Activated T-cell treated with anti-CD3 and anti-CD28 coated beads, Interleukin-2, amount 50 U/mL, for 72 hours (primary cell): ENCODE measurements at regions not wholly inside any gene's neighbourhood (a gene's known extent, or its start where the extent isn't known, plus 50 kb on each side); places are given as distances from the start of the nearest gene placed in this dataset.

Experiments
- ATAC-seq, 2 donors: fragments of 150-1000 bp; cut with Tn5 transposase; replicated peaks in 1 of 2; 2 replicates each; pipeline ENCODE4 v1.10.0; 2021; ENCODE audit warnings: moderate library complexity in 2 of 2, mild to moderate bottlenecking in 1 of 2
- DNase-seq, 2 donors: peaks; one replicate each; pipeline ENCODE4 v3.0.0; 2021 to 2022; ENCODE audit warnings: mixed read lengths in 1 of 2
- H3K27ac Mint-ChIP-seq: one replicate; pipeline ENCODE4 v1.8.0; 2022; ENCODE audit warnings: mild to moderate bottlenecking, moderate library complexity, mixed read lengths
- H3K27me3 Mint-ChIP-seq: one replicate; pipeline ENCODE4 v1.8.0; 2022; ENCODE audit warnings: low read depth, mixed read lengths
- H3K36me3 Mint-ChIP-seq, 2 donors: one replicate each; pipeline ENCODE4 v1.8.0; 2022; ENCODE audit warnings: mixed read lengths in 2 of 2, mild to moderate bottlenecking in 1 of 2; ENCODE audit not compliant: insufficient read depth in 2 of 2
- H3K4me1 Mint-ChIP-seq: one replicate; pipeline ENCODE4 v1.8.0; 2022; ENCODE audit warnings: low read depth, mixed read lengths
- H3K4me3 Mint-ChIP-seq, 2 donors: one replicate each; pipeline ENCODE4 v1.8.0; 2022; ENCODE audit warnings: mild to moderate bottlenecking in 2 of 2, mixed read lengths in 2 of 2, moderate library complexity in 2 of 2
- H3K9me3 Mint-ChIP-seq, 2 donors: one replicate each; pipeline ENCODE4 v1.8.0; 2022; ENCODE audit warnings: mixed read lengths in 2 of 2

DNA sequence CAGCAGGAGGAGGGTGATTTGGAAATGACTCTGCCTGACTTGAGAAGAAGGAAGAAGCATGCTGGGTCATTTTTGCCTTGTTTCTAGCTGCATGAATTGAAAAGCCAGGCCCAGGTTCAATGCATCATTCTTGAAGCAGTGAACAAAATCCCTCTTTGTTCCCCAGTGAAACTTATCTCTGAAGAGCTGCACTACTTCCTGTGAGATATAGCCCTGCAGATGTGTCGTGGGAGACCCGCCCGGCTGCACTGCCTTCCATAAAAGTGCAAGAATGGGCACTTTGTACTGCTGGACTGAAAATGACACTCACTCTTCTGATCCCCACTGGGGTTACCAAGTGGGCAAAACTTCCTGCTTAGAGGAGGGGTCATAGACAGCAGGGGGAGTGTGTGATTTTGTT lies 249.2 kb upstream of the NFIA start:
- Mint-ChIP-seq H3K4me3 (no peak overlapping the region), H3K36me3 (no peaks in the 10 kb centered on the region), H3K4me1 (no peaks in the 10 kb centered on the region), H3K27ac (no peak overlapping the region), H3K9me3 (peaks cover 0 to 2% of the 10 kb centered on the region in 2 donors), H3K27me3 (peaks cover 21% of the 10 kb centered on the region)
- no peak for DNase-seq
- no peak for ATAC-seq

DNA sequence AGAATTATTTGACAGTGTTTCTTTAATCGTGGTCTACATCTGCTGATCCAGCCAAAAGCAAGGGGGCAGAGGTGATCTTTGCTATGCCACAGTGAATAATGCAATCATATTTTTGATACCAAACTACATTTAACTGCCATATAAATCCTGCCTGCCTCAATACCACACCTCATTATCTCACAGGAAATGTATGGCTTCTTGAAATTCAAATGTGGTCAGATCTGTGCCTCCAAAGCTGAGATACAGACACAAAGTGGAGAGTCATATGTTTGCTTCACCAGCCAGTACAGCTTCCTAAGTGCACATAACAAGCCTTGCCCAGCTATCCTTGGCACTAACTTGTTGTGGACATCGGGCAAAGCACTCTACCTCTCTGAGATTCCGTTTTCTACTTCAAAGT lies 250.0 kb upstream of the NFIA start:
- Mint-ChIP-seq H3K36me3 (no peaks in the 10 kb centered on the region), H3K4me1 (no peaks in the 10 kb centered on the region), H3K9me3 (peaks cover 0 to 2% of the 10 kb centered on the region in 2 donors), H3K4me3 (no peak overlapping the region), H3K27ac (no peak overlapping the region), H3K27me3 (peaks cover 21% of the 10 kb centered on the region)
- no peak for ATAC-seq
- no peak for DNase-seq

DNA sequence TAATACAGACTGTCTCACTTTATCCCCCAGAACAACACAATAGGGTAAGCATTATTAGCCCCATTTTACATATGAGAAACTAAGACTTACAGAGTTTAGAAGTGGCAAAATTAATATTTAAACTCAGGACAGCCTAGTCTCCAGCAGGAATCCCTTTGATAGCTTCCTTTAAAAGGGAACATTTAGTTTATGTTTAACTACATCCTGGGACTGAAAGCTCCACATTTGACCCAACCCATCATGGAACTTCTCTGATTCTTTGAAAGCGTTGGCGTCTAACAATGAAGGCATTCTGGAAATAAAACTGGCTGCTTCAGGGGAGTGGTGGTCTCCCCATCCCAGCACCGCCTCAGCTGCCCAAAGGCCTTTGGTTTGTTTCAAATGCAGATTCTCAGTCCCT lies 250.6 kb upstream of the NFIA start:
- H3K27ac Mint-ChIP-seq = no peak overlapping the region
- H3K36me3 Mint-ChIP-seq = no peaks in the 10 kb centered on the region
- H3K27me3 Mint-ChIP-seq = peaks cover 21% of the 10 kb centered on the region
- H3K9me3 Mint-ChIP-seq = peaks cover 0 to 2% of the 10 kb centered on the region in 2 donors
- H3K4me1 Mint-ChIP-seq = no peaks in the 10 kb centered on the region
- DNase-seq (no peak), ATAC-seq (no peak)
- no peak overlapping the region for H3K4me3 Mint-ChIP-seq

DNA sequence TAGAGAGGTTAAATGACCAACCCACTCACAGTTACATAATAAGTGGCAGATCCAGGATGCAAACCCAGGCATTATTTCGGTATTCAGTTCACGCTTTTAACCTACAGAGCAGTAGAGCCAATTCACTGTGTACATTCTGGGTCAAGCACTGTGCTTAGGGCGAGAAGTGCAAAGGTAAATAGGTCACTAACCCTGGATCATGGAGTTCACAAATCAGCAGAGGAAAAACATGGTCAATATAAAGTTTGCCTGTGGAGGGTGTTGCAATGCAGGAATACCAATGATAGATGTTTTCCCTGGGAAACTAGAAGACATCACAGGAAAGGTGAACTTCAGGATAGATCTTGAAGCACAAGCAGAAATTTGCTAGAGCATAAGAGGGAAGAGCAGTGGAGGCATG lies 253.4 kb upstream of the NFIA start:
- peaks cover 21% of the 10 kb centered on the region for H3K27me3 Mint-ChIP-seq

DNA sequence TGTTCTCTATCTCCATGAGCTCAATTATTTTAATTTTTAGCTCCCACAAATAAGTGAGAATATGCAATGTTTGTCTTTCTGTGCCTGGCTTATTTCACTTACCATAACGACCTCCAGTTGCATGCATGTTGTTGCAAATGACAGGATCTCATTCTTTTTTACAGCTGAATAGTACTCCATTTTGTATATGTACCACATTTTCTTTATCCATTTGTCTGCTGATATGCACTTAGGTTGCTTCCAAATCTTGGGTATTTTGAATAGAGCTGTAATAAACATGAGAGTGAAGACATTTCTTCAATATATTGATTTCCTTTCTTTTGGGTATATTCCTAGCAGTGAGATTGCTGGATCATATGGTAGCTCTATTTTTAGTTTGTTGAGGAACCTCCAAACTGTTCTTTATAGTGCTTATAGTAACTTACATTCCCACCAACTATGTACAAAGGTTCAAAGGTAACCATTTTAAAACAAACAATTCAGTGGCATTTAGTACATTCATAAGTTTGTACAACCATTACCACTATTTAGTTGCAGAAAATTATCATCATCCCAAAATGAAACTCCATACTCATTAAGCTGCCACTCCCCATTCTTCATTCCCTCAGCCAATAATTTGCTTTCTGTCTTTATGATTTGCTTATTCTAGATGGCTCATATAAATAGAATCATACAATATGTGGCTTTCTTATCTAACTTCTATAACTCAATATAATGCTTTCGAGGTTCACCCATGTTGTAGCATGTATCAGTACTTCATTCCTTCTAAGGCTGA lies 255.9 kb upstream of the NFIA start:
- no peak overlapping the region for H3K4me3 Mint-ChIP-seq
- no peaks in the 10 kb centered on the region for H3K4me1 Mint-ChIP-seq
- DNase-seq = no peak
- no peaks in the 10 kb centered on the region for H3K36me3 Mint-ChIP-seq
- peaks cover 8% of the 10 kb centered on the region for H3K27me3 Mint-ChIP-seq
- peak overlapping the region; percentile 25 for H3K27ac Mint-ChIP-seq
- H3K9me3 Mint-ChIP-seq = peaks cover 0 to 2% of the 10 kb centered on the region in 2 donors
- no peak for ATAC-seq

More for the DNA sequence above, 253.4 kb upstream of the NFIA start:
- no peak for DNase-seq
- ATAC-seq = no peak
- Mint-ChIP-seq H3K4me3 (no peak overlapping the region), H3K4me1 (no peaks in the 10 kb centered on the region), H3K36me3 (no peaks in the 10 kb centered on the region), H3K9me3 (peaks cover 0 to 2% of the 10 kb centered on the region in 2 donors), H3K27ac (no peak overlapping the region)

DNA sequence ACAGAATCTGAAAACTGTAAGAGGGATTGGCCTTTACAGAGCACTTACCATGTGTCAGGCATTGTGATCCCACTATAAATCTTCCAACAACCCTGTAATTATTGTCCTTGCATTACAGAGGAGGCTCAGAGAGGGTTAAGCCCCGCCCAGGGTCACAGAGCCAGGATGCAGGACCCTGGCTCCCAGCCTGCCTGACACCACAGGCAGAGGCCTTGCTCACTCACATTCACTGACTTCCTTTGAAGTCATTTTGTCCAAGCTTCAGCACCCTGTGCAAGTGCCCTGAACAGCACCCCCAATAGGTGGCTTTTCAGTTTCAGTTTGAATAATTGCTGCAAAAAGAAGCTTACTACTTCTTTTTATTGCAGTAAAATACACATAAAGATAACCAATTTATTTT lies 256.8 kb upstream of the NFIA start:
- ATAC-seq (no peak), DNase-seq (no peak)
- no peaks in the 10 kb centered on the region for H3K36me3 Mint-ChIP-seq
- no peaks in the 10 kb centered on the region for H3K4me1 Mint-ChIP-seq
- H3K9me3 Mint-ChIP-seq = peaks cover 0 to 2% of the 10 kb centered on the region in 2 donors
- H3K27ac Mint-ChIP-seq = no peak overlapping the region
- H3K4me3 Mint-ChIP-seq = no peak overlapping the region
- peaks cover under 1% of the 10 kb centered on the region for H3K27me3 Mint-ChIP-seq

DNA sequence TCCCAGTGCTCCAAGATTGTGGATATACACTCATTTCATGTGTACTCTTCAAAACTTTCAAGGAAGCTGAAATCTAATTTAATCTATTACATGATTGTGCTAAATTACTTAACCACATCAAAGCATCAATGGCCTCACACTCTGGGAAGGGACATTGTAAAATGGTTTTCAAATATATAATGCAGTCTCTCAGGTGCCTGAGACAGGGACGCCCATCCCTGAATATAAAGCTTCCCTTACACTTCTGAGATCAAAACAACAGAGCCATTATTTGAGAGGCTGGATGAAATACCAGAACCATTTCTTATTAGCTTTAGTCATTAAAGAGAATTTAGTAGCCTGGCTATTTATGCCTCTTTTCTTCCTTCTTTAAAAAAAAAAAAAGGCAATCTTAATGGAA lies 259.2 kb upstream of the NFIA start:
- no peaks in the 10 kb centered on the region for H3K9me3 Mint-ChIP-seq
- no peaks in the 10 kb centered on the region for H3K4me1 Mint-ChIP-seq
- H3K36me3 Mint-ChIP-seq = no peaks in the 10 kb centered on the region
- no peak for ATAC-seq
- H3K27me3 Mint-ChIP-seq = no peaks in the 10 kb centered on the region
- no peak for DNase-seq
- no peak overlapping the region for H3K27ac Mint-ChIP-seq
- no peak overlapping the region for H3K4me3 Mint-ChIP-seq

DNA sequence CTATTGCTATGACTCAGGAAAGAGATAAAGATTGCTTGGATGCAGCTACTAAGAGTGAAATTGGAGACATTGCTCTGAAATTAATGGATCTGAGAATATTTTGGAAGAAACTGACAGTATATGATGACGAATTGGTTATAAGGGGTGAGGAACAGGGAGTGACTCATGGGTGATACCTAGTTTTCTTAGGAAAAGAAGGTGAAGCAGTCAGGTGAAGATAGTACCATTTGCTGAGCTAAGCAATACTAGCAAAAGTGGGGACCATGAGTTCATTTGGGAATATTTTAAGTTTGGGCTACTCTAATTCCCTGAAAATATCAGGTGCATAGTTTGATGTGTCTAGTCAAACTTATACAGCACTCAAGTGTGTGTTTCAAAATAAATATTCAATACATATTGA lies 260.1 kb upstream of the NFIA start:
- Mint-ChIP-seq H3K27ac (no peak overlapping the region), H3K27me3 (no peaks in the 10 kb centered on the region), H3K36me3 (no peaks in the 10 kb centered on the region), H3K9me3 (no peaks in the 10 kb centered on the region), H3K4me3 (no peak overlapping the region), H3K4me1 (no peaks in the 10 kb centered on the region)
- ATAC-seq (no peak), DNase-seq (no peak)

DNA sequence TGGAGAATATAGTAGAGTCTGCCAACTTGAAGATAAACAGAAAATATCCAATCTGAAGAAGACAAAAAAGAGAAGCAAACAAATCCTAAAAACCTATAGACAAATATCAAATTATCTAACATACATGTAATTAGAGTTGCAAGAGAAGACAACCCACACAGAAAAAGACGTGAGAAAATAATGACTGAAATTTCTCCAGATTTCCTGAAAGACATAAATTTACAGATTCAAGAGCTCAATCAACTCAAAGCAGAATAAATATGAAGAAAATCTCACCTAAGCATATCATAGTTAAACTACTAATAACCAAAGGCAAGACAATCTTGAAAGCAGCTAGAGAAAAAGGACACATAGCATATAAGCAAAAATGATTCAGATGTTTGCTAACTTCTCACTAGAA lies 261.2 kb upstream of the NFIA start:
- no peaks in the 10 kb centered on the region for H3K36me3 Mint-ChIP-seq
- no peaks in the 10 kb centered on the region for H3K4me1 Mint-ChIP-seq
- no peaks in the 10 kb centered on the region for H3K9me3 Mint-ChIP-seq
- no peaks in the 10 kb centered on the region for H3K27me3 Mint-ChIP-seq
- no peak overlapping the region for H3K27ac Mint-ChIP-seq
- H3K4me3 Mint-ChIP-seq = no peak overlapping the region
- DNase-seq = no peak
- no peak for ATAC-seq

DNA sequence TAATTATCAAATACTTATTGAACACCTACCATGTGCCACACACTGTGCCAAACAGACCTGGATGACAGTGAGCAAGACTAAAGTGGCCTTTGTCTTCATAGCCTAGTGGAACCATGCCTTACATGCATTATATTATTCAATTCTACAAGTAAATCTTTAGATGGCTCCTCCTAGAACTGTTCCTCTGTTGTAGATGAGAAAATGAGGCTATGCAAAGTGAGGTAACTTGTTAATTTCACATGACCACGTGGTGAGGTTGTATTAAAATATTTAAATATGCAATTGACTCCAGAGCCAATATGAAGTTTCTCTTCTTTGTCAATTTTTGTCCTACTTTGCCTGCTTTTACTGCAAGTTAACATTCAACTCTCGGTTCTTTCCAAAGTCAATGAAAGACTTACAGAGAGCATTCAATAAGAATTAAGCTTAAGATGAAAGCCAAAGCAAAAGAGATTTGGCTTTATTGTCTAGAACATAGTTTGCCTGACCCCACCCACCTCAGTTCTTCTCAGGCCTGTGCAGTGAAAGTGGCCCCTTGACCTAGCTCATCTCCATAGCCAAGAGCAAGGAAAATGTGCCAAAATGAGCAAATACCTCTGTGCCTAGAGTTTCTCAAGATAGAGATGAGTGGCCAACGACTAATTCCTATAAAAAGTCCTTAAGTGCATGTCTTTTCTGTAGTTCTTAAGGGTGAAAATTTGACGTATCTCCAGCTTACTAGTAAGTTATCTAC lies 263.2 kb upstream of the NFIA start:
- no peak for DNase-seq

DNA sequence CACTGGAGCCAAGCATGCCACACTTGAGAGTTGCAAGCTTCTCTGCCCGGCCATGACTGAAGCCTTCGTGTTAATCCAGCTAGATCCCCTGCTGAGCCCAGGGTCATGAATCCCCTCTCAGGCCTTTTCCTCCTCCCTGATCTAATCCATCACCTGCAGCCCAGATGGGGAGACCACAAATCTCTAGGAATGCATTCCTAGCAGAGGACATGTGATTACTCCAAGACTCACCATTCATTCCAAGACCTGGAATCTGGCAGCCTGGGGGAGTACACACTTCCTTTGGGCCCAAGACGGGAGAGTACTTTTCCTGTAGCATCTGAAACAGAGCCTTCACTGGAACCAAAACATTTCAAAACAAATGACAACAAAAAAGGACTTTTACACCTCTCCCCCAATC lies 269.3 kb upstream of the NFIA start:
- H3K9me3 Mint-ChIP-seq = no peaks in the 10 kb centered on the region
- DNase-seq = no peak
- H3K4me1 Mint-ChIP-seq = no peaks in the 10 kb centered on the region
- H3K4me3 Mint-ChIP-seq = no peak overlapping the region
- H3K27me3 Mint-ChIP-seq = peaks cover 6% of the 10 kb centered on the region
- no peaks in the 10 kb centered on the region for H3K36me3 Mint-ChIP-seq
- no peak for ATAC-seq
- no peak overlapping the region for H3K27ac Mint-ChIP-seq

More for the DNA sequence above, 263.2 kb upstream of the NFIA start:
- no peaks in the 10 kb centered on the region for H3K36me3 Mint-ChIP-seq
- ATAC-seq = no peak
- no peaks in the 10 kb centered on the region for H3K27me3 Mint-ChIP-seq
- H3K4me3 Mint-ChIP-seq = no peak overlapping the region
- no peaks in the 10 kb centered on the region for H3K4me1 Mint-ChIP-seq
- H3K9me3 Mint-ChIP-seq = no peaks in the 10 kb centered on the region
- H3K27ac Mint-ChIP-seq = no peak overlapping the region

DNA sequence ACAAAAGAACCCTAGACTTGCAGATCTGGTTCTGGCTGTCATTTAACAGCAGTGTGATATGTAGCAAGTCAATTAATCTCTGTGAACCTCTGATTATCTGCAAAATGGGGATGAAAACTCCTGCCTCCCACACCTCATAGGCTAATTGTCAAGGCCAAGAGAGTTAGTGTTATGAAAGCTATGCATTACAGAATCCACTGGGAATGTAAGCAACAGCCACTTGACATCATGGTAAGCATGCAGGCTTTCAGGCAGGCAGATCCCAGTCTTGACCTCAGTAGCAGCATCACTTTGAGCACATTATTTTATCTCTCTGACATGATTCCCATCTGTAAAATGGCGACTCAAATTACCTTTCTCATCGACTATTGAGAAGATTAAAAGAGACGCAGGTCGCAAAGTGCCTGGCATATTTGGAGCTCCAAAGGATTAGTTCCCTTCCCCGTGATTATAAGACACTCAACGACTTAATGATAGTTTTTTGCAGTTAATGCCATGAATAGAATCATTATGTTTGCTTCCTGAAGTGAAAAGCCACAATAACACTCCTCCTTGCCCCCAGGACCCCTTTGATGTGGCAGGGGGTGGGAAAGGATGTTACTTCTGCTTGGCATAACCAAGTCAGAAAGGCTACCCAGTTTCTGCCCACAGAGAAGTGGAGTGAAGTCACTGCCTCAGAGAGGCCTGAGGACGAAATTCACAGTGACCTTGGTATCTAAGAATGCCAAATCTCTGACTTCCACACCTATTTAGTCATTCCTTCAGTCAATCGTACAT lies 273.0 kb upstream of the NFIA start:
- Mint-ChIP-seq H3K36me3 (peaks cover 0 to 1% of the 10 kb centered on the region in 2 donors), H3K27me3 (peaks cover 6% of the 10 kb centered on the region), H3K9me3 (peaks cover 8 to 9% of the 10 kb centered on the region in 2 donors), H3K4me3 (no peak overlapping the region), H3K27ac (no peak overlapping the region), H3K4me1 (no peaks in the 10 kb centered on the region)
- DNase-seq = no peak
- ATAC-seq = no peak

DNA sequence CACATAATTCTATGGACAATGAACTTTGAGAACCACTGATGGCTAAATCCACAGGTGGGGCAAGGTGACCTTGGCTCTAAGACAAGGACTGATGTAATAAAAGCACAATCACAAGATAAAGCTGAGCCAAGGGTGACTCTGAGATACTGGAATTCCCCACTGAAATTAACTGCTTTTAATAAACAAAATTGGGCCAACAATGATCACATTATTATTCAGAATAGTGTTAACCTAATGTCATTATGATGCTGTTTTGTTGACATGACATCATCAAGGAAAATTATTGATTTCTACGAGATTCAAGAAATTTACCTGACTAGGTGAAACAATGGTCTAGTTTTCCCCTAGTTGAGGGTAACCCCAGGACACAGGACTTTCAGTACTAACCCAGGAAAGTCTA lies 273.7 kb upstream of the NFIA start:
- Mint-ChIP-seq H3K9me3 (peaks cover 8 to 9% of the 10 kb centered on the region in 2 donors), H3K4me3 (no peak overlapping the region), H3K36me3 (peaks cover 0 to 1% of the 10 kb centered on the region in 2 donors), H3K4me1 (no peaks in the 10 kb centered on the region), H3K27ac (no peak overlapping the region), H3K27me3 (peaks cover 6% of the 10 kb centered on the region)
- ATAC-seq (no peak), DNase-seq (no peak)
